K562 (cell line): ENCODE measurements at regions not wholly inside any gene's neighbourhood (a gene's known extent, or its start where the extent isn't known, plus 50 kb on each side); places are given as distances from the start of the nearest gene placed in this dataset.

ENCODE experiments used
- ATAC-seq: fragments of 200-7000 bp; cut with Tn5 transposase; 3 replicates; pipeline ENCODE4 v1.9.1; 2020; ENCODE audit warnings: moderate library complexity
- BruUV-seq: library from RNA; stranded (reverse); fragments of 400-500 nt; replicated peaks from 2 replicates; lab custom pipeline; 2021; lab: Mats Ljungman, UMichigan
- CTCF ChIA-PET: fragments of 300-600 bp; formaldehyde crosslinking; extraction: SDS; loops from one replicate; lab custom pipeline; 2021; ENCODE audit warnings: low intra/inter-chr PET ratio; lab: Yijun Ruan, JAX
- POLR2A ChIA-PET: fragments of 300-600, 350-650 bp; sonication (Branson Sonifier 250); formaldehyde crosslinking; extraction: SDS; loops from one replicate; lab custom pipeline; 2021; ENCODE audit warnings: antibody characterized with exemption, inconsistent platforms; lab: Yijun Ruan, JAX
- DNase-seq, 4 experiments: peaks; one replicate each; pipeline versions ENCODE4 v3.0.0 to v3.0.0-alpha.2; 2011 to 2018; ENCODE audit warnings: low spot score in 3 of 4, mixed read lengths in 3 of 4; ENCODE audit errors: extremely low read depth in 1 of 4
- FAIRE-seq: peaks from 2 replicates; lab custom pipeline; 2011; peaks lifted over from hg19 to GRCh38; lab: Jason Lieb, UNC
- H2AFZ ChIP-seq: 2 replicates; pipeline ENCODE4 v1.6.0; 2011; ENCODE audit warnings: low read depth, low read length, control low read depth, inconsistent platforms
- H3K27ac ChIP-seq: fragments of 200-600 bp; 3 replicates; pipeline ENCODE4 v1.8.0; 2011; ENCODE audit warnings: low read depth, mild to moderate bottlenecking, control low read depth, inconsistent platforms, low read length, moderate library complexity, mixed read lengths; ENCODE audit errors: extremely low read depth
- H3K27me3 ChIP-seq, 2 experiments: fragments of 300-600 bp in 1 of 2; 2 replicates in 1 of 2; 3 replicates in 1 of 2; pipeline versions ENCODE4 v1.6.0 to v1.8.0; 2011; ENCODE audit warnings: inconsistent platforms in 2 of 2, low read length in 2 of 2, mild to moderate bottlenecking in 1 of 2, mixed read lengths in 1 of 2, moderate library complexity in 1 of 2; ENCODE audit not compliant: control insufficient read depth in 2 of 2, insufficient read depth in 2 of 2
- H3K36me3 ChIP-seq: fragments of 300-600 bp; 3 replicates; pipeline ENCODE4 v1.8.0; 2011; ENCODE audit warnings: mild to moderate bottlenecking, low read length, inconsistent platforms; ENCODE audit not compliant: control insufficient read depth, insufficient read depth
- H3K4me1 ChIP-seq, 2 experiments: fragments of 200-600 bp in 1 of 2; replicated peaks in 1 of 2; 2 replicates in 1 of 2; 3 replicates in 1 of 2; pipeline versions ENCODE4 v1.5.1 to v1.8.0; 2011; ENCODE audit warnings: inconsistent platforms in 2 of 2, low read length in 2 of 2, mild to moderate bottlenecking in 1 of 2, mixed read lengths in 1 of 2, moderate library complexity in 1 of 2; ENCODE audit not compliant: control insufficient read depth in 2 of 2, insufficient read depth in 2 of 2
- H3K4me2 ChIP-seq: 2 replicates; pipeline ENCODE4 v1.6.1; 2011; ENCODE audit warnings: low read length, control low read depth, inconsistent platforms, mixed read lengths; ENCODE audit not compliant: insufficient read depth
- H3K4me3 ChIP-seq: fragments of 200-600 bp; sonication (generic), shearing (Covaris generic); 2 replicates; pipeline ENCODE4 v1.5.1; 2016; ENCODE audit warnings: control low read depth, inconsistent platforms
- H3K79me2 ChIP-seq: fragments of 200-600 bp; 3 replicates; pipeline ENCODE4 v1.8.0; 2011; ENCODE audit warnings: low read length, inconsistent platforms; ENCODE audit not compliant: control insufficient read depth, insufficient read depth
- H3K9ac ChIP-seq, 2 experiments: 2 replicates each; pipeline versions ENCODE4 v1.6.0 to v1.6.1; 2011; ENCODE audit warnings: low read depth in 2 of 2, low read length in 2 of 2, control low read depth in 1 of 2, inconsistent platforms in 1 of 2, mild to moderate bottlenecking in 1 of 2, mixed read lengths in 1 of 2; ENCODE audit not compliant: insufficient read depth in 1 of 2
- H3K9me1 ChIP-seq: one replicate; pipeline ENCODE4 v1.6.0; 2011; ENCODE audit warnings: inconsistent platforms, mild to moderate bottlenecking, low read length, moderate library complexity; ENCODE audit not compliant: control insufficient read depth, insufficient read depth
- H3K9me3 ChIP-seq: replicated peaks from 2 replicates; pipeline ENCODE4 v1.5.1; 2011; ENCODE audit warnings: low read depth, low read length, inconsistent platforms; ENCODE audit not compliant: control insufficient read depth, insufficient read depth
- H4K20me1 ChIP-seq: replicated peaks from 2 replicates; pipeline ENCODE4 v1.6.1; 2011; ENCODE audit warnings: low read length, inconsistent platforms, mixed read lengths; ENCODE audit not compliant: control insufficient read depth, insufficient read depth
- ADNP ChIP-seq: fragments of 200-800 bp; sonication (Bioruptor generic); IDR thresholded peaks from 2 replicates; pipeline ENCODE4 v1.6.1; 2016; ENCODE audit warnings: missing genetic modification characterization, missing compliant biosample characterization
- CREM ChIP-seq: IDR thresholded peaks from 2 replicates; pipeline ENCODE4 v1.6.1; 2014; ENCODE audit warnings: antibody characterized with exemption, low read depth
- HCFC1 ChIP-seq: IDR thresholded peaks from 2 replicates; pipeline ENCODE4 v1.6.1; 2012; ENCODE audit warnings: low read depth, low read length, improper control_type of control experiment
- HEY1 ChIP-seq: fragments of 250-450 bp; sonication (Bioruptor Pico); IDR thresholded peaks from 2 replicates; pipeline ENCODE4 v1.5.0; 2020; ENCODE audit warnings: mild to moderate bottlenecking, moderate library complexity, borderline replicate concordance
- IRF2 ChIP-seq: sonication (generic); formaldehyde crosslinking; IDR thresholded peaks from 2 replicates; pipeline ENCODE4 v1.8.1; 2022; ENCODE audit warnings: mild to moderate bottlenecking, missing genetic modification reagents
- MAZ ChIP-seq, 2 experiments: fragments of 450-650 bp in 1 of 2; sonication (generic) in 1 of 2; formaldehyde crosslinking; IDR thresholded peaks in 1 of 2; conservative IDR thresholded peaks in 1 of 2; 2 replicates each; pipeline versions ENCODE4 v1.4.0 to v1.5.0; 2020; ENCODE audit warnings: mild to moderate bottlenecking in 1 of 2, missing genetic modification reagents in 1 of 2
- NFXL1 ChIP-seq: fragments of 450-650 bp; formaldehyde crosslinking; IDR thresholded peaks from 2 replicates; pipeline ENCODE4 v1.4.0; 2021; ENCODE audit warnings: mild to moderate bottlenecking
- SUPT5H ChIP-seq: fragments of 450-650 bp; IDR thresholded peaks from 2 replicates; pipeline ENCODE4 v1.6.1; 2016
- TARDBP ChIP-seq: fragments of 450-650 bp; IDR thresholded peaks from 2 replicates; pipeline ENCODE4 v1.6.1; 2016
- WGBS: fragments of 100-300 bp; shearing (Covaris generic); methylation state at CpG from one replicate; pipeline ENCODE4 v1.1.6; 2016; ENCODE audit warnings: low coverage, mixed read lengths; ENCODE audit not compliant: insufficient coverage; ENCODE audit errors: missing lambda C conversion rate; 5-methylcytosine and 5-hydroxymethylcytosine counted together
- in situ Hi-C: fragments of 300-500 bp; cut with MboI; formaldehyde crosslinking; loops from 4 replicates; pipeline ENCODE4 v1.15.0; 2018; ENCODE audit warnings: inconsistent platforms, mixed read lengths
- intact Hi-C: fragments of 100-400 bp; cut with micrococcal nuclease; formaldehyde crosslinking; loops from 2 replicates; pipeline ENCODE4 v1.14.2; 2022
- TF ChIP-seq, protein P1 (sequence below): fragments of 450-650 bp; IDR thresholded peaks from 2 replicates; pipeline ENCODE4 v1.6.1; 2018; ENCODE audit not compliant: partially characterized antibody
- TF ChIP-seq, protein P2 (sequence below): sonication (generic); formaldehyde crosslinking; IDR thresholded peaks from 2 replicates; pipeline ENCODE4 v1.8.1; 2022; ENCODE audit warnings: missing genetic modification reagents
- TF ChIP-seq, protein P3 (sequence below): fragments of 250-450 bp; sonication (Bioruptor Pico); IDR thresholded peaks from 2 replicates; pipeline ENCODE4 v1.6.1; 2021; ENCODE audit warnings: mild to moderate bottlenecking
- TF ChIP-seq, protein P4 (sequence below): sonication (generic); formaldehyde crosslinking; IDR thresholded peaks from 2 replicates; pipeline ENCODE4 v1.9.0; 2022; ENCODE audit warnings: mild to moderate bottlenecking, missing genetic modification reagents

DNA sequence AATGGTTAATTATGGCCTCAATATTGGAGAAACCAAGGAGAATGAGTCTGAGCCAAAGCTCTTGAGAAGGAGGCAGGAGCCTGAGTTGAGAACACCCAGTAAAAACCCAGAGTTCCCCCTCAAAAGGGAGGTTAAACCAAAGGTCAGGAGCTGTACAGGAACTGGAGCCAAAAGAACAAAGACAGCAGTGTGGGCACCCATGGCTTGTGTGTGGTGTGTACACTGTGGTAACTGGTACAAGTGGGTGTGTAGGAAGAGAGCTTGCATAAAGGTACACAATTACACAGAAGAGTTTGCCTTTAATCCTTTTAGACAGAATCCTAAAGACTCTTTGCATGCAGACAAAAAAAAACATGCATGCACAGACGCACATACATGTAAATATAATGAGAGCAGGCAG is 87.1 kb downstream of the IGSF1 start:
- in situ Hi-C loops (no loop called here), intact Hi-C loops (no loop called here)
- TF ChIP-seq HEY1 (CRISPR knock-in tag), result no peak
- TF ChIP-seq IRF2 (CRISPR knock-in tag), result no peak
- TF ChIP-seq, protein P1, sequence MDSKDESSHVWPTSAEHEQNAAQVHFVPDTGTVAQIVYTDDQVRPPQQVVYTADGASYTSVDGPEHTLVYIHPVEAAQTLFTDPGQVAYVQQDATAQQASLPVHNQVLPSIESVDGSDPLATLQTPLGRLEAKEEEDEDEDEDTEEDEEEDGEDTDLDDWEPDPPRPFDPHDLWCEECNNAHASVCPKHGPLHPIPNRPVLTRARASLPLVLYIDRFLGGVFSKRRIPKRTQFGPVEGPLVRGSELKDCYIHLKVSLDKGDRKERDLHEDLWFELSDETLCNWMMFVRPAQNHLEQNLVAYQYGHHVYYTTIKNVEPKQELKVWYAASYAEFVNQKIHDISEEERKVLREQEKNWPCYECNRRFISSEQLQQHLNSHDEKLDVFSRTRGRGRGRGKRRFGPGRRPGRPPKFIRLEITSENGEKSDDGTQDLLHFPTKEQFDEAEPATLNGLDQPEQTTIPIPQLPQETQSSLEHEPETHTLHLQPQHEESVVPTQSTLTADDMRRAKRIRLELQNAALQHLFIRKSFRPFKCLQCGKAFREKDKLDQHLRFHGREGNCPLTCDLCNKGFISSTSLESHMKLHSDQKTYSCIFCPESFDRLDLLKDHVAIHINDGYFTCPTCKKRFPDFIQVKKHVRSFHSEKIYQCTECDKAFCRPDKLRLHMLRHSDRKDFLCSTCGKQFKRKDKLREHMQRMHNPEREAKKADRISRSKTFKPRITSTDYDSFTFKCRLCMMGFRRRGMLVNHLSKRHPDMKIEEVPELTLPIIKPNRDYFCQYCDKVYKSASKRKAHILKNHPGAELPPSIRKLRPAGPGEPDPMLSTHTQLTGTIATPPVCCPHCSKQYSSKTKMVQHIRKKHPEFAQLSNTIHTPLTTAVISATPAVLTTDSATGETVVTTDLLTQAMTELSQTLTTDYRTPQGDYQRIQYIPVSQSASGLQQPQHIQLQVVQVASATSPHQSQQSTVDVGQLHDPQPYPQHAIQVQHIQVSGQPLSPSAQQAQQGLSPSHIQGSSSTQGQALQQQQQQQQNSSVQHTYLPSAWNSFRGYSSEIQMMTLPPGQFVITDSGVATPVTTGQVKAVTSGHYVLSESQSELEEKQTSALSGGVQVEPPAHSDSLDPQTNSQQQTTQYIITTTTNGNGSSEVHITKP, result no peak
- no peak for TF ChIP-seq NFXL1
- no peak for TF ChIP-seq TARDBP
- TF ChIP-seq, protein P2, sequence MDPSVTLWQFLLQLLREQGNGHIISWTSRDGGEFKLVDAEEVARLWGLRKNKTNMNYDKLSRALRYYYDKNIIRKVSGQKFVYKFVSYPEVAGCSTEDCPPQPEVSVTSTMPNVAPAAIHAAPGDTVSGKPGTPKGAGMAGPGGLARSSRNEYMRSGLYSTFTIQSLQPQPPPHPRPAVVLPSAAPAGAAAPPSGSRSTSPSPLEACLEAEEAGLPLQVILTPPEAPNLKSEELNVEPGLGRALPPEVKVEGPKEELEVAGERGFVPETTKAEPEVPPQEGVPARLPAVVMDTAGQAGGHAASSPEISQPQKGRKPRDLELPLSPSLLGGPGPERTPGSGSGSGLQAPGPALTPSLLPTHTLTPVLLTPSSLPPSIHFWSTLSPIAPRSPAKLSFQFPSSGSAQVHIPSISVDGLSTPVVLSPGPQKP (CRISPR knock-in tag), result no peak
- TF ChIP-seq, protein P3, sequence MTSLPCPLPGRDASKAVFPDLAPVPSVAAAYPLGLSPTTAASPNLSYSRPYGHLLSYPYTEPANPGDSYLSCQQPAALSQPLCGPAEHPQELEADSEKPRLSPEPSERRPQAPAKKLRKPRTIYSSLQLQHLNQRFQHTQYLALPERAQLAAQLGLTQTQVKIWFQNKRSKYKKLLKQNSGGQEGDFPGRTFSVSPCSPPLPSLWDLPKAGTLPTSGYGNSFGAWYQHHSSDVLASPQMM, result no peak
- TF ChIP-seq CREM, result no peak
- TF ChIP-seq SUPT5H, result no peak
- no peak for TF ChIP-seq MAZ (CRISPR knock-in tag; conservative IDR thresholded peaks at IDR 0.05 in 1 of 2, IDR thresholded peaks at IDR 0.05 in 1 of 2)
- TF ChIP-seq, protein P4, sequence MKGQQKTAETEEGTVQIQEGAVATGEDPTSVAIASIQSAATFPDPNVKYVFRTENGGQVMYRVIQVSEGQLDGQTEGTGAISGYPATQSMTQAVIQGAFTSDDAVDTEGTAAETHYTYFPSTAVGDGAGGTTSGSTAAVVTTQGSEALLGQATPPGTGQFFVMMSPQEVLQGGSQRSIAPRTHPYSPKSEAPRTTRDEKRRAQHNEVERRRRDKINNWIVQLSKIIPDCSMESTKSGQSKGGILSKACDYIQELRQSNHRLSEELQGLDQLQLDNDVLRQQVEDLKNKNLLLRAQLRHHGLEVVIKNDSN, result no peak
- no peak for TF ChIP-seq HCFC1
- no peak for TF ChIP-seq ADNP
- no peaks in the 10 kb centered on the region for H3K9me3 ChIP-seq
- POLR2A ChIA-PET, result no interaction called here
- no peaks in the 10 kb centered on the region for H3K9me1 ChIP-seq
- no peak for ATAC-seq
- no peak overlapping the region for H3K4me3 ChIP-seq
- no peaks in the 10 kb centered on the region for H3K36me3 ChIP-seq
- H3K9ac ChIP-seq, result no peak overlapping the region
- H2AFZ ChIP-seq, result no peak overlapping the region
- no TSS peak for BruUV-seq
- FAIRE-seq, result no peak
- H3K27me3 ChIP-seq, result no peaks in the 10 kb centered on the region
- no peak overlapping the region for H3K4me2 ChIP-seq
- H4K20me1 ChIP-seq, result no peaks in the 10 kb centered on the region
- H3K4me1 ChIP-seq, result no peaks in the 10 kb centered on the region
- 0% methylated on average over 1 of the region's 1 CpG for WGBS
- CTCF ChIA-PET, result no interaction called here
- no peak for DNase-seq
- H3K79me2 ChIP-seq, result no peaks in the 10 kb centered on the region
- no peak overlapping the region for H3K27ac ChIP-seq
